Lower lobe of right lung (tissue), 2 donors: ENCODE measurements at regions not wholly inside any gene's neighbourhood (a gene's known extent, or its start where the extent isn't known, plus 50 kb on each side); places are given as distances from the start of the nearest gene placed in this dataset.

Experiments used
- ATAC-seq, 2 donors: fragments of 200-7000 bp; cut with Tn5 transposase; one replicate each; pipeline ENCODE4 v1.9.1; 2020 to 2022; ENCODE audit warnings: mild to moderate bottlenecking in 2 of 2, moderate library complexity in 2 of 2
- DNase-seq: peaks from one replicate; pipeline ENCODE4 v3.0.0-alpha.2; 2020
- H3K27ac ChIP-seq: fragments of 200-600 bp; one replicate; pipeline ENCODE4 v1.8.0; 2022
- H3K27me3 ChIP-seq: fragments of 200-600 bp; one replicate; pipeline ENCODE4 v1.8.0; 2022; ENCODE audit warnings: low read depth
- H3K36me3 ChIP-seq: fragments of 200-600 bp; one replicate; pipeline ENCODE4 v1.8.0; 2022; ENCODE audit warnings: mild to moderate bottlenecking
- H3K4me1 ChIP-seq: fragments of 200-600 bp; one replicate; pipeline ENCODE4 v1.8.0; 2022
- H3K4me3 ChIP-seq: fragments of 200-600 bp; one replicate; pipeline ENCODE4 v1.8.0; 2022; ENCODE audit warnings: mild to moderate bottlenecking
- H3K9me3 ChIP-seq: fragments of 200-600 bp; one replicate; pipeline ENCODE4 v1.8.0; 2022
- intact Hi-C: fragments of 100-400 bp; cut with DNase I; formaldehyde crosslinking; loops from one replicate; pipeline ENCODE4 v1.11.0; 2022
- TF ChIP-seq, protein P1 (sequence below): fragments of 200-600 bp; IDR thresholded peaks from one replicate; pipeline ENCODE4 v1.8.0; 2022; ENCODE audit warnings: antibody characterized with exemption, mild to moderate bottlenecking
- donor health status: DM: no; HTN: yes; CAD: no; lungs with severe emphysema.

DNA sequence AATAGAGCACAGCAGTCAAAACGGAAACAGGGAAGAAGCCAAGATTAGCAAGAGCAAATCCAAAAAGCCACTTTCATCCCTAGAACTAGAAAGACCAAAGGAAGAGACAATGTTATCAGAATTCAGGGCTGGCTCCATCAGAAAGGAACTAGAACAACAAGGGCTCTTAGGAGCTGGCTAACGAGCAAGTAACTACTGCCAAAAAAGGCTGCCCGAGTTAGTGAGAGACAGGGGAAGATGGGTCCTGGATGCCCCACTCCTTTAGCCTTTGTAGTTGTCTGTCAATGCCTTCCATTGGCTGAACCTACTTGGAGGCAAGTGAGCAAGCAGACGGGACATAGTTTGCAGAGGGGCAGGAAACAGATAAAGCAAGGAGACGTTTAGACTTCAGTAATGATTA is 240.4 kb downstream of the KLF12 start:
- no peak for ATAC-seq

DNA sequence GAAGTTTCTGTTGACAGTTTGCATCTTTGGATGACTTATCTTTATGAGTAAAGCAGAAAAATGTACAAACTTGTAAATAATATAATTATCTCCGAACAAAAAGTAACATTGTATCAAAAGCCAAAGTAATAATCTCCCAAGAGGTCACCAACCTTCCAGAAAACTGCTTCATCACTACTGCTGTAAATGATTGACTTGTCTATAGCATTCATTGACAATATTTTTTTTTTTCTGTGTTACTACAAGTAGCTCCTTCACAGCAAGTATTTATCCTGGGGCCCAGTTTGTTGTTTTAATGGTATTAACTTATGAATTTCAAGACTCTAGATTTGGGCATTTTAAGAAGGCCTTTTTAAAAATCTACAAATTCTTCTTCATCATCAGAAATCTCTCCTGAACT is 242.4 kb downstream of the KLF12 start:
- H3K27me3 ChIP-seq = no peaks in the 10 kb centered on the region

More for the DNA sequence above, 240.4 kb downstream of the KLF12 start:
- H3K36me3 ChIP-seq = no peaks in the 10 kb centered on the region
- H3K4me1 ChIP-seq = no peaks in the 10 kb centered on the region
- H3K9me3 ChIP-seq = no peaks in the 10 kb centered on the region
- no peak for DNase-seq
- intact Hi-C loops = no loop called here
- H3K27ac ChIP-seq = no peak overlapping the region
- TF ChIP-seq, protein P1, sequence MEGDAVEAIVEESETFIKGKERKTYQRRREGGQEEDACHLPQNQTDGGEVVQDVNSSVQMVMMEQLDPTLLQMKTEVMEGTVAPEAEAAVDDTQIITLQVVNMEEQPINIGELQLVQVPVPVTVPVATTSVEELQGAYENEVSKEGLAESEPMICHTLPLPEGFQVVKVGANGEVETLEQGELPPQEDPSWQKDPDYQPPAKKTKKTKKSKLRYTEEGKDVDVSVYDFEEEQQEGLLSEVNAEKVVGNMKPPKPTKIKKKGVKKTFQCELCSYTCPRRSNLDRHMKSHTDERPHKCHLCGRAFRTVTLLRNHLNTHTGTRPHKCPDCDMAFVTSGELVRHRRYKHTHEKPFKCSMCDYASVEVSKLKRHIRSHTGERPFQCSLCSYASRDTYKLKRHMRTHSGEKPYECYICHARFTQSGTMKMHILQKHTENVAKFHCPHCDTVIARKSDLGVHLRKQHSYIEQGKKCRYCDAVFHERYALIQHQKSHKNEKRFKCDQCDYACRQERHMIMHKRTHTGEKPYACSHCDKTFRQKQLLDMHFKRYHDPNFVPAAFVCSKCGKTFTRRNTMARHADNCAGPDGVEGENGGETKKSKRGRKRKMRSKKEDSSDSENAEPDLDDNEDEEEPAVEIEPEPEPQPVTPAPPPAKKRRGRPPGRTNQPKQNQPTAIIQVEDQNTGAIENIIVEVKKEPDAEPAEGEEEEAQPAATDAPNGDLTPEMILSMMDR = no peak
- no peaks in the 10 kb centered on the region for H3K27me3 ChIP-seq
- no peak overlapping the region for H3K4me3 ChIP-seq

DNA sequence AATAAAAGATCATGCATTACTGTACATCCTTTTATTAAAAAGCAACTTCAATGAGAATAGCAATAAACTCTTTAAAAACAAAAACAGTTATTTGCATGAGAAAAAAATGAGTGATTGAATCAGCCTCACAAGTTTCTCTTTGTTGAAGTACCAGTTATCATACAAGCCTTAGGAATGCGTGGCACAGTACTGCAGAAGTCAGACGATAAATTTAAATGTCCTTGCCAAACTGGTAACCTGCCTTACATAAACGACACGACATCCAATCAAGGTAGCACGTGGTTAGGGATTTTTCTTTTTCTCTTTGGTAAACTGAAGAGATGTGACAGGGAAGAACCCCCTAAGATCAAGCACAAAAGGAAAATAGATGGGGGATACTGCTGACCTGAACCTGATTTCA is 251.0 kb downstream of the KLF12 start:
- intact Hi-C loops = no loop called here
- H3K4me1 ChIP-seq = no peaks in the 10 kb centered on the region
- H3K27ac ChIP-seq = no peak overlapping the region
- no peak for ATAC-seq
- no peaks in the 10 kb centered on the region for H3K9me3 ChIP-seq
- DNase-seq = no peak
- H3K4me3 ChIP-seq = no peak overlapping the region
- TF ChIP-seq, protein P1 = no peak
- no peaks in the 10 kb centered on the region for H3K36me3 ChIP-seq
- no peaks in the 10 kb centered on the region for H3K27me3 ChIP-seq

More for the DNA sequence above, 242.4 kb downstream of the KLF12 start:
- intact Hi-C loops = no loop called here
- DNase-seq = no peak
- Histone ChIP-seq H3K27ac (no peak overlapping the region), H3K4me1 (no peaks in the 10 kb centered on the region), H3K4me3 (no peak overlapping the region), H3K9me3 (no peaks in the 10 kb centered on the region), H3K36me3 (no peaks in the 10 kb centered on the region)
- TF ChIP-seq, protein P1 = no peak
- no peak for ATAC-seq

DNA sequence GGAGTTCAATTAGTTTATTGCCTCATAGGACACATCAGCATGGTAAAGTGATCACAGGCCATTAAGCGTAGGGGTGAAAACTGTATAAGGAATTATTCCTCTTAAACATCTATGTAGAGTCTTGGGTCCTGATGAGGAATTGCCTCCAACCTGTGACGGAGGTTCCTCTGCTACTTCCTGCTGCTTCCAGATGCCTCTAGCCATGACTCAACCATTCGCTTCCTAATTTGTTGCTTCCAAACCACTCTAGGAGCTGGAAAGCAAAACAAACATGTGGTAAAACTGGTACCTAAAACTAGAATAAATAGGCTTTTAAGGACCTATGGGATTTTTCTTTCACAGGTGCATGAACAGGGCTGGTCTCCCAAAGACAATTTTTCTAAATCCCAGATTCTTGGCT is 253.8 kb downstream of the KLF12 start:
- Histone ChIP-seq H3K4me1 (no peaks in the 10 kb centered on the region), H3K36me3 (no peaks in the 10 kb centered on the region), H3K27me3 (no peaks in the 10 kb centered on the region), H3K27ac (no peak overlapping the region), H3K9me3 (no peaks in the 10 kb centered on the region), H3K4me3 (no peak overlapping the region)
- TF ChIP-seq, protein P1 = no peak
- intact Hi-C loops = no loop called here
- ATAC-seq (no peak), DNase-seq (no peak)

DNA sequence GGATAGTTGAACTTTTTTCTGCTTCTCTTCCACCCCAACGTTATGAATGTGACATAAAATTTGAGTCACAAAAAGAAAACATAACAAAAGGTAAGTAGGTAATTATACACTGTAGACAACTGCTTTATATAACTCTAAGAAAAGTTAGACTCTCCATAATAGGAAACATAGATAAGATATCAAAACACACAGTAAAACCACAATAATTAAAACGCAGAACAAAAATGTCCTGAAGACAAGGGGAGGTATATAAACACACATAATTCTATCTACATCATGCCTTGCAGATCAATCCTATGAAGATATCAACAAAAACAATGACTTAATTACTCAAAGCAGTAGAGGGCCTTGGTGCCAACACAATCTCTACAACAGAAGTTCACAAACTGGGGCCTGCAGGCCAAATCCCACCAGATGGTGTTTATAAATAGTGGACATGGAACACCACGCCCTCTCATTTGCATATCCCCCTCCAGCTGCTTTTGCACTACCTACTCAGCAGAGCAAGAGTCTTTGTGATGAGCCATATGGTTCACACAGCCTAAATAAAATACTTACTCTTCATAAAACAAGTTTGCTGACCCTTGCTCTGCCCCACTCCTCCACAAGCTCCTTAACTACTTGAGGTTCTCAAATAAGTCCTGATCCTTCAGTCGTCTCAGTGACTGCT is 254.7 kb downstream of the KLF12 start:
- H3K4me3 ChIP-seq = no peak overlapping the region
- intact Hi-C loops = no loop called here
- ATAC-seq = no peak

More for the DNA sequence above, 254.7 kb downstream of the KLF12 start:
- Histone ChIP-seq H3K36me3 (no peaks in the 10 kb centered on the region), H3K9me3 (no peaks in the 10 kb centered on the region), H3K27me3 (no peaks in the 10 kb centered on the region), H3K4me1 (no peaks in the 10 kb centered on the region), H3K27ac (no peak overlapping the region)
- TF ChIP-seq, protein P1 = no peak
- DNase-seq = no peak
